H1 (cell line): ENCODE measurements at regions not wholly inside any gene's neighbourhood (a gene's known extent, or its start where the extent isn't known, plus 50 kb on each side); places are given as distances from the start of the nearest gene placed in this dataset.

Experiments
- CTCF ChIA-PET: fragments of 300-600 bp; sonication (Branson Sonifier 250); formaldehyde crosslinking; loops from one replicate; lab custom pipeline; 2021; ENCODE audit not compliant: partially characterized antibody; lab: Charles Lee
- POLR2A ChIA-PET: fragments of 300-600 bp; sonication (Branson Sonifier 250); formaldehyde crosslinking; loops from one replicate; lab custom pipeline; 2021; ENCODE audit warnings: inconsistent platforms; ENCODE audit not compliant: partially characterized antibody; lab: Charles Lee
- DNase-seq, 2 experiments: peaks; one replicate each; pipeline versions ENCODE4 v3.0.0 to v3.0.0-alpha.2; 2010 to 2022; ENCODE audit warnings: low spot score in 2 of 2, low read depth in 1 of 2, mixed read lengths in 1 of 2
- FAIRE-seq: peaks from 2 replicates; lab custom pipeline; 2011; peaks lifted over from hg19 to GRCh38; lab: Jason Lieb, UNC
- H2AFZ ChIP-seq: 2 replicates; pipeline ENCODE4 v1.8.1; 2012; ENCODE audit warnings: low read length, inconsistent platforms
- H2AK5ac ChIP-seq: 2 replicates; pipeline ENCODE4 v1.6.1; 2013; ENCODE audit warnings: low read depth, low read length
- H2BK120ac ChIP-seq: replicated peaks from 2 replicates; pipeline ENCODE3; 2013; ENCODE audit warnings: low read depth, low read length, inconsistent platforms
- H2BK12ac ChIP-seq: 2 replicates; pipeline ENCODE4 v1.6.1; 2013; ENCODE audit warnings: low read depth, low read length
- H2BK15ac ChIP-seq: 2 replicates; pipeline ENCODE4 v1.6.1; 2013; ENCODE audit warnings: low read length
- H2BK20ac ChIP-seq: 2 replicates; pipeline ENCODE4 v1.6.1; 2013; ENCODE audit warnings: low read length
- H2BK5ac ChIP-seq: 2 replicates; pipeline ENCODE4 v1.6.1; 2013; ENCODE audit warnings: low read depth, low read length
- H3K14ac ChIP-seq: 2 replicates; pipeline ENCODE4 v1.6.1; 2013; ENCODE audit warnings: inconsistent platforms; ENCODE audit not compliant: insufficient read length
- H3K18ac ChIP-seq: 2 replicates; pipeline ENCODE4 v1.6.1; 2013; ENCODE audit warnings: low read length; ENCODE audit errors: extremely low read depth
- H3K23ac ChIP-seq: 2 replicates; pipeline ENCODE4 v1.6.1; 2013; ENCODE audit warnings: inconsistent platforms; ENCODE audit not compliant: insufficient read length
- H3K23me2 ChIP-seq: 2 replicates; pipeline ENCODE4 v1.6.1; 2013; ENCODE audit warnings: low read depth, low read length
- H3K27ac ChIP-seq: 2 replicates; pipeline ENCODE4 v1.6.1; 2011; ENCODE audit warnings: low read depth, low read length, inconsistent platforms
- H3K27me3 ChIP-seq, 4 experiments: replicated peaks in 1 of 4; 1 replicate in 1 of 4; 2 replicates in 3 of 4; pipeline versions ENCODE4 v1.6.1 to v1.8.1; 2011 to 2013; ENCODE audit warnings: low read length in 3 of 4, mild to moderate bottlenecking in 3 of 4, inconsistent platforms in 2 of 4, mixed read lengths in 2 of 4, moderate library complexity in 1 of 4; ENCODE audit not compliant: control insufficient read depth in 3 of 4, insufficient read depth in 3 of 4; ENCODE audit errors: extremely low read depth in 1 of 4
- H3K36me3 ChIP-seq, 4 experiments: 2 replicates each; pipeline versions ENCODE4 v1.6.1 to v1.8.1; 2011 to 2013; ENCODE audit warnings: mild to moderate bottlenecking in 4 of 4, low read length in 3 of 4, moderate library complexity in 2 of 4, control low read depth in 1 of 4, inconsistent platforms in 1 of 4; ENCODE audit not compliant: insufficient read depth in 4 of 4, control insufficient read depth in 2 of 4
- H3K4ac ChIP-seq: replicated peaks from 2 replicates; pipeline ENCODE3; 2013; ENCODE audit warnings: low read length, low read depth, mixed read lengths, inconsistent platforms; ENCODE audit not compliant: insufficient read length
- H3K4me1 ChIP-seq, 4 experiments: replicated peaks in 1 of 4; 1 replicate in 1 of 4; 2 replicates in 3 of 4; pipeline versions ENCODE4 v1.6.1 to v1.8.1; 2011 to 2013; ENCODE audit warnings: low read length in 3 of 4, inconsistent platforms in 2 of 4, mixed read lengths in 1 of 4; ENCODE audit not compliant: insufficient read depth in 4 of 4, control insufficient read depth in 3 of 4
- H3K4me2 ChIP-seq, 2 experiments: 2 replicates each; pipeline versions ENCODE4 v1.6.1 to v1.8.1; 2011 to 2013; ENCODE audit warnings: low read depth in 2 of 2, low read length in 2 of 2, control low read depth in 1 of 2, inconsistent platforms in 1 of 2, mild to moderate bottlenecking in 1 of 2; ENCODE audit not compliant: insufficient read depth in 1 of 2
- H3K4me3 ChIP-seq, 4 experiments: fragments of 200-600, 300-600 bp in 1 of 4; sonication (generic), shearing (Covaris generic), sonication (Bioruptor Twin) in 1 of 4; 2 replicates each; pipeline versions ENCODE4 v1.5.1 to v1.8.1; 2011 to 2016; ENCODE audit warnings: low read length in 4 of 4, low read depth in 3 of 4, control low read depth in 2 of 4, inconsistent platforms in 2 of 4, mild to moderate bottlenecking in 2 of 4, mixed read lengths in 1 of 4, moderate library complexity in 1 of 4; ENCODE audit not compliant: insufficient read depth in 2 of 4; ENCODE audit errors: extremely low read depth in 1 of 4
- H3K56ac ChIP-seq: replicated peaks from 2 replicates; pipeline ENCODE3; 2013; ENCODE audit warnings: low read depth, mild to moderate bottlenecking, mixed read lengths, low read length, inconsistent platforms; ENCODE audit not compliant: insufficient read length
- H3K79me1 ChIP-seq: 2 replicates; pipeline ENCODE4 v1.6.1; 2013; ENCODE audit warnings: low read depth, low read length, control low read depth
- H3K79me2 ChIP-seq, 2 experiments: 2 replicates each; pipeline versions ENCODE4 v1.6.1 to v1.8.1; 2012 to 2013; ENCODE audit warnings: low read length in 2 of 2, mild to moderate bottlenecking in 2 of 2, inconsistent platforms in 1 of 2; ENCODE audit not compliant: insufficient read depth in 2 of 2, control insufficient read depth in 1 of 2
- H3K9ac ChIP-seq, 4 experiments: replicated peaks in 1 of 4; 1 replicate in 1 of 4; 2 replicates in 3 of 4; pipeline versions ENCODE4 v1.6.1 to v1.8.1; 2011 to 2013; ENCODE audit warnings: low read depth in 3 of 4, low read length in 3 of 4, control low read depth in 2 of 4, mild to moderate bottlenecking in 2 of 4, moderate library complexity in 2 of 4, inconsistent platforms in 1 of 4; ENCODE audit errors: extremely low read depth in 1 of 4
- H3K9me3 ChIP-seq, 2 experiments: 2 replicates each; pipeline versions ENCODE4 v1.6.1 to v1.8.1; 2012 to 2013; ENCODE audit warnings: mild to moderate bottlenecking in 2 of 2, moderate library complexity in 2 of 2, control low read depth in 1 of 2, inconsistent platforms in 1 of 2, low read depth in 1 of 2, low read length in 1 of 2, mixed read lengths in 1 of 2; ENCODE audit not compliant: insufficient read depth in 2 of 2
- H4K20me1 ChIP-seq, 2 experiments: replicated peaks in 1 of 2; 2 replicates each; pipeline versions ENCODE3 to v1.8.1; 2011 to 2013; ENCODE audit warnings: inconsistent platforms in 2 of 2, low read length in 2 of 2, mild to moderate bottlenecking in 1 of 2; ENCODE audit not compliant: insufficient read depth in 2 of 2, control insufficient read depth in 1 of 2
- H4K5ac ChIP-seq: 2 replicates; pipeline ENCODE4 v1.6.1; 2013; ENCODE audit warnings: low read length, low read depth, mixed read lengths, inconsistent platforms; ENCODE audit not compliant: insufficient read length
- H4K8ac ChIP-seq: 2 replicates; pipeline ENCODE4 v1.8.0; 2013; ENCODE audit warnings: mild to moderate bottlenecking, moderate library complexity, low read length, inconsistent platforms; ENCODE audit not compliant: insufficient read depth; ENCODE audit errors: extremely low read depth
- H4K91ac ChIP-seq: replicated peaks from 2 replicates; pipeline ENCODE3; 2013; ENCODE audit warnings: low read length, mixed read lengths, inconsistent platforms; ENCODE audit not compliant: insufficient read length
- ASH2L ChIP-seq: fragments of 200-600, 300-600 bp; sonication (generic); IDR thresholded peaks from one replicate; pipeline ENCODE4 v1.7.1; 2017; ENCODE audit warnings: low read length
- ATF2 ChIP-seq: IDR thresholded peaks from 2 replicates; pipeline ENCODE4 v1.6.1; 2012; ENCODE audit warnings: low read length, inconsistent platforms
- CBX5 ChIP-seq: fragments of 300-800, 300-1000 bp; sonication (generic); IDR thresholded peaks from 2 replicates; pipeline ENCODE4 v1.7.1; 2016; ENCODE audit warnings: antibody characterized with exemption, low read length, low read depth
- CHD1 ChIP-seq: IDR thresholded peaks from 2 replicates; pipeline ENCODE4 v1.6.1; 2012; ENCODE audit warnings: low read depth, low read length, improper control_type of control experiment
- CREB1 ChIP-seq: IDR thresholded peaks from 2 replicates; pipeline ENCODE4 v1.6.1; 2012; ENCODE audit warnings: inconsistent platforms
- CTBP2 ChIP-seq: IDR thresholded peaks from 2 replicates; pipeline ENCODE4 v1.7.0; 2011; ENCODE audit warnings: borderline replicate concordance, mild to moderate bottlenecking, moderate library complexity, mixed read lengths, low read length; ENCODE audit not compliant: insufficient read depth, insufficient read length
- EP300 ChIP-seq, 2 experiments: IDR thresholded peaks; 1 replicate in 1 of 2; 2 replicates in 1 of 2; pipeline ENCODE4 v1.6.1; 2011 to 2012; ENCODE audit warnings: low read depth in 2 of 2, low read length in 2 of 2, mild to moderate bottlenecking in 2 of 2, borderline replicate concordance in 1 of 2, inconsistent platforms in 1 of 2, moderate library complexity in 1 of 2
- HDAC2 ChIP-seq, 2 experiments: fragments of 300-600 bp in 1 of 2; sonication (generic) in 1 of 2; IDR thresholded peaks; 2 replicates each; pipeline ENCODE4 v1.6.1; 2011 to 2012; ENCODE audit warnings: low read depth in 2 of 2, low read length in 2 of 2, mild to moderate bottlenecking in 2 of 2, moderate library complexity in 2 of 2, borderline replicate concordance in 1 of 2, inconsistent platforms in 1 of 2
- HDAC6 ChIP-seq: IDR thresholded peaks from one replicate; pipeline ENCODE4 v1.7.1; 2012; ENCODE audit warnings: low read depth, mild to moderate bottlenecking, inconsistent platforms, low read length, moderate library complexity
- KDM1A ChIP-seq: fragments of 200-600, 300-600 bp; sonication (generic); IDR thresholded peaks from 2 replicates; pipeline ENCODE4 v1.7.1; 2016; ENCODE audit warnings: mild to moderate bottlenecking, low read length, borderline replicate concordance
- RAD21 ChIP-seq, 2 experiments: IDR thresholded peaks in 1 of 2; conservative IDR thresholded peaks in 1 of 2; 2 replicates each; pipeline ENCODE4 v1.6.1; 2011; ENCODE audit warnings: low read depth in 2 of 2, low read length in 2 of 2, improper control_type of control experiment in 1 of 2, inconsistent platforms in 1 of 2, mild to moderate bottlenecking in 1 of 2, moderate library complexity in 1 of 2
- SIN3A ChIP-seq, 2 experiments: IDR thresholded peaks in 1 of 2; conservative IDR thresholded peaks in 1 of 2; 2 replicates each; pipeline ENCODE4 v1.6.1; 2011 to 2012; ENCODE audit warnings: low read length in 2 of 2, improper control_type of control experiment in 1 of 2, low read depth in 1 of 2, mild to moderate bottlenecking in 1 of 2
- ZNF274 ChIP-seq: IDR thresholded peaks from 2 replicates; pipeline ENCODE4 v1.7.0; 2012; ENCODE audit warnings: low read length, borderline replicate concordance; ENCODE audit errors: extremely low read depth

- POLR2A ChIA-PET, result no interaction called here
- H4K8ac ChIP-seq, result no peak overlapping the region
- H3K14ac ChIP-seq, result no peak overlapping the region
- no peak for TF ChIP-seq EP300 (IDR thresholded peaks at IDR 0.05; ENCODE audit: borderline replicate concordance in 1 of 2, low read depth in 2 of 2, low read length in 2 of 2)
- no peak for TF ChIP-seq HDAC6
- no peak for TF ChIP-seq CTBP2
- TF ChIP-seq KDM1A, result no peak
- TF ChIP-seq RAD21 (IDR thresholded peaks at IDR 0.05 in 1 of 2, conservative IDR thresholded peaks at IDR 0.05 in 1 of 2; ENCODE audit: low read depth in 2 of 2, low read length in 2 of 2), result no peak
- no peak for TF ChIP-seq CHD1
- no peak for TF ChIP-seq HDAC2 (IDR thresholded peaks at IDR 0.05; ENCODE audit: borderline replicate concordance in 1 of 2, low read depth in 2 of 2, low read length in 2 of 2)
- no peak for TF ChIP-seq ASH2L
- TF ChIP-seq ATF2, result no peak
- TF ChIP-seq CBX5, result no peak
- TF ChIP-seq CREB1, result no peak
- TF ChIP-seq ZNF274, result no peak
- no peak for TF ChIP-seq SIN3A (conservative IDR thresholded peaks at IDR 0.05 in 1 of 2, IDR thresholded peaks at IDR 0.05 in 1 of 2; ENCODE audit: low read depth in 1 of 2, low read length in 2 of 2)
These were observed 894.4 kb downstream of the SLITRK5 start for GRCh38 chr13:88565566-88565965.

More at GRCh38 chr13:88565566-88565965, 894.4 kb downstream of the SLITRK5 start:
- Histone ChIP-seq H2BK120ac (no peak overlapping the region), H3K56ac (no peak overlapping the region), H4K5ac (no peak overlapping the region), H4K91ac (no peak overlapping the region), H3K4me3 (no peak overlapping the region), H3K9ac (no peak overlapping the region), H3K23ac (no peak overlapping the region), H3K36me3 (no peaks in the 10 kb centered on the region), H2BK15ac (no peak overlapping the region), H4K20me1 (no peaks in the 10 kb centered on the region), H3K27me3 (no peaks in the 10 kb centered on the region), H3K79me2 (no peaks in the 10 kb centered on the region), H2BK12ac (no peak overlapping the region), H3K18ac (no peak overlapping the region), H3K4ac (no peak overlapping the region), H3K79me1 (no peaks in the 10 kb centered on the region), H2AFZ (no peak overlapping the region), H3K4me1 (no peaks in the 10 kb centered on the region), H2AK5ac (no peak overlapping the region), H3K27ac (no peak overlapping the region), H3K4me2 (no peak overlapping the region), H3K9me3 (no peaks in the 10 kb centered on the region), H2BK20ac (no peak overlapping the region), H2BK5ac (no peak overlapping the region), H3K23me2 (no peaks in the 10 kb centered on the region)
- no peak for FAIRE-seq
- no peak for DNase-seq
- CTCF ChIA-PET, result no interaction called here
